ENCODE measurements at regions not wholly inside any gene's neighbourhood (a gene's known extent, or its start where the extent isn't known, plus 50 kb on each side); places are given as distances from the start of the nearest gene placed in this dataset. TPM values are rescaled to one million over a fixed set of nuclear protein-coding genes. Genes with fewer than 3 reads are reported as not detected.

GRCh38 chrX:45258731-45259402 is 58.2 kb upstream of the DIPK2B start:
- intact Hi-C loops (cut with DNase I): no loop called here
- no peaks in the 10 kb centered on the region for H3K36me3 ChIP-seq
- 64 to 76% methylated on average over 3 to 6 of the region's 6 CpGs for WGBS, 2 donors
- H3K27ac ChIP-seq: no peak overlapping the region
- H3K27me3 ChIP-seq: no peaks in the 10 kb centered on the region
- H3K9me3 ChIP-seq: no peaks in the 10 kb centered on the region
- TF ChIP-seq CTCF (IDR thresholded peaks at IDR 0.05) (no peak), POLR2A (IDR thresholded peaks at IDR 0.05) (no peak)
- no peak for DNase-seq
- H3K4me3 ChIP-seq (replicated peaks in 1 of 3): no peak overlapping the region
- H3K4me1 ChIP-seq: no peaks in the 10 kb centered on the region

MicroRNA genes in the stretch of these regions (microRNA counts, 767-probe panel; counts per million panel counts)
- 3,226 to 6,588 counts per million in 2 donors for microRNA hsa-miR-221-3p
- microRNA hsa-miR-222-3p: 3,298 to 6,415 counts per million in 2 donors

Small RNA genes lying in the stretch of these regions (microRNA-seq; reads per million reads assigned to microRNA genes)
- gene MIR221 (3,292 reads per million, percentile 89 among the genes with 10 or more reads in this experiment), gene MIR222 (1,554 reads per million, percentile 85 among the genes with 10 or more reads in this experiment)

Small RNA genes lying in the stretch of these regions (small RNA-seq; reads per million reads assigned to genes)
- gene MIR221 (19.2 reads per million, percentile 94 among the genes with 10 or more reads in this experiment), gene MIR222 (175 reads per million, percentile 97 among the genes with 10 or more reads in this experiment), gene RF00017 (not detected), gene RF00591 (not detected)

All from thyroid gland (tissue), 4 donors.